Stomach (tissue), 4 donors: ENCODE measurements at regions not wholly inside any gene's neighbourhood (a gene's known extent, or its start where the extent isn't known, plus 50 kb on each side); places are given as distances from the start of the nearest gene placed in this dataset.

ENCODE experiments used
- CTCF ChIP-seq, 7 experiments: fragments of 450-650 bp in 4 of 7; fragments of 200-600 bp in 3 of 7; sonication (generic) in 3 of 7; IDR thresholded peaks; one replicate each; pipeline ENCODE4 v1.5.1; 2016 to 2019; ENCODE audit warnings: antibody characterized with exemption in 7 of 7, control low read depth in 2 of 7, mild to moderate bottlenecking in 1 of 7
- EP300 ChIP-seq: sonication (generic); formaldehyde crosslinking; IDR thresholded peaks from one replicate; pipeline ENCODE4 v1.6.1; 2017; ENCODE audit warnings: antibody characterized with exemption
- POLR2A ChIP-seq, 4 donors: fragments of 450-650 bp; IDR thresholded peaks; one replicate each; pipeline ENCODE4 v1.6.1; 2016; ENCODE audit warnings: antibody characterized with exemption in 4 of 4, control low read depth in 2 of 4, mild to moderate bottlenecking in 1 of 4, moderate library complexity in 1 of 4

DNA sequence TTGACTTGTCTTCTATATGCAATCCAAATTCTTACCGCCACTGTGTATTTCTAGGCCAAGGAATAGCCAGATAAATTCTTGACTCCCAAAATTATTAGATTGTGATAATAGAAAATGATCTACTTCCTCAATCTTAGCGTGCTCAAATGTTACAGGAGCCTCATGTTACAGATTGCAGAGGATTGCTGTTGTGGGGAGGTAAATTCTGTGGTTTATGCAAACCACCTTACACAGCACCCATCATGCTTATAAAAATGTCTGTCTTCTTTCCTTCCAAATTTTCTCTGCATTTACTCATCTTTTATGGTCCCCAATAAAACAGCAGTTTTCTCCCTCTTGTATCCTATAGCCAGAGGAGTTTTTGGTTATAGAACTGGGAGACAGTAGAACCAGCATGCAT lies 420.2 kb upstream of the ROBO1 start:
- TF ChIP-seq EP300 = no peak
- TF ChIP-seq POLR2A (IDR thresholded peaks at IDR 0.05) = no peak
- no peak for TF ChIP-seq CTCF (IDR thresholded peaks at IDR 0.05)
